NCI-H69 (cell line): ENCODE measurements at regions not wholly inside any gene's neighbourhood (a gene's known extent, or its start where the extent isn't known, plus 50 kb on each side); places are given as distances from the start of the nearest gene placed in this dataset.

Experiments
- DNase-seq: peaks from one replicate; lab custom pipeline; 2025; lab: John Stamatoyannopoulos, UW

DNA sequence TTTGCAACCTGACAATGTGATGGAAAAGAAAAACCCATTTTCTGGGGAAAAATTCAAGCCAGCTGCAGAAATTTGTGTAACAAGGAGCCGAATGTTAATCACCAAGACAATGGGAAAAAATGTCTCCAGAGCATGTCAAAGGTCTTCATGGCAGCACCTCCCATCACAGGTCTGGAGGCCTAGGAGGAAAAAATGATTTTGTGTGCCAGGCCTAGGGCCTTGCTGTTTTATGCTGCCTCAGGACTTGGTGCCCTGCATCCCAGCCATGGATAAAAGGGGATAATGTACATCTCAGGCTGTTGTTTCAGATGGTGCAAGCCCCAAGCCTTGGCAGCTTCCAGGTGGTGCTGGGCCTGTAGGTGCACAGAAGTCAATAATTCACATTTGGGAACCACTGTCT is 747.7 kb downstream of the C6orf118 start:
- no peak for DNase-seq

DNA sequence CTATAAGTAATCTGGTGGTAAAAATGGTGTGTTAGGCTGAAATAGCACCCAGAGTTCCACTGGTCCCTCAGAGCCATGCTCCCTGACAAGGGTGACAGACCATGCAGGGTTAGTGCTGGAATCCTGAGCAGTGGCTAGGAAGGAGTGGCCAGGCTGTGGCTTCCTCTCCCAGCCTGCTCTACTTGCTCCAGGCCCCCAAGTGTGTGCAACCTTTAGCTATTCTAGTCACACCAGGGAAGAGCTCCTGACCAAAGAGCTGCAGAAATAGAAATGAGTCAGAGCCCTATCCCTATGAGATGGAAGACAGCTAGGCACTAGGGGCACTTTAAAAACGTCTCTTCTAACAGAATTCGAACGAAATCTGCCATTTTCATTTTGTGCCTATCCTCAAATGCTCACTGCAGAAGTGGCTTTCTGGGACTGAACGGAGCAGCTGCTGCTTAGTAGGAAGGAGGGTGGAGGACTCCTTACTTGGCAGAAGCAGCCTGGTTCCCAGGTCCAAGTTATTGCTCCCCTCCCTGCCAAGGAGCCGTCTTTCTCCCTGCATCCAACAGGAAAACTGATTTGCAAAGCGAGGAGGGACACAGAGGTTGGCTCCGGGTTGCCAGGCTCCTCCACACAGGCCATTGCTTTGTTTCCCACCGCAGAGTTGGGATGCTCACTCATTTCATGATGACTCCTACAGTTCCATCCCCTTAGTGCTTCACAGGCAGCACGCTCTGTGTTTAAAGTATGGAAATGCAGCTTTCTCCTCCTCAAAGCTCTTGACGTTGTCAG is 754.5 kb downstream of the C6orf118 start:
- no peak for DNase-seq

DNA sequence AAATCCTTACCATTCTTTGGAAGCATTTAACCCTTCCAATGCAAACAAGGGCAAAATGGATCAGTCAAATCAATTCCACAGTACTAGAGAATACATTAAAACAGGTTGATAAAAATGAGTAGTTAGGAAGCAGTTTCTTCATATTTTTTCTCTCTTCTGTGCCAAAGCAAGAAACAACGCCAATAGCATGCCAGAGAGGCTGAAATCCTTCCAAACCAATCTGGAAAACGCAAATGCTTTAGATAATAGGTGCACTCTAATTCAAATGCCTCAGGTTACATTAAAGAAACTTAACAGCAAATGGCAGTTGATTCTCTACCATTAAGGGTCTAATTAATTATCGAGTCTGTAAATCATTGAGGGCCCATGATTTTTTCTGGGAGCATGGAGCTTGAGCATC is 755.2 kb downstream of the C6orf118 start:
- no peak for DNase-seq

DNA sequence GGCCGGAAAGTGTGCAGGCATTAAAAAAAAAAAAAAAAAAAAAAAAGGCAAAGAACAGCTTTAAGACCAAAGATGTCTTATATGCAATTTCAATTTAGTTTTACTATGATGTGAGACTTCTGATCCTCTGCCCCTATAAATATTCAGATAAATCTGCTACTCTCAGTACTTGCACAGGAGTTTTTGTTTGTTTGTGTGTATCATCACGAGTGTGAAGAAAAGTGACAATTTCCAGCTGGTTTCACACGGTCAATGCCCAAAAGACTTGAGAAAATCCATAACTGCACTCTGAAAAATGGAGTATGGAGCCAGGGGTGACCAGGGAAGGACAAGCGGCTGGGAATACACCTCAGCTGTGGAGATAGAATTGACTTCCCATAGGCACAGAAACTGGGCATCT is 757.7 kb downstream of the C6orf118 start:
- no peak for DNase-seq

DNA sequence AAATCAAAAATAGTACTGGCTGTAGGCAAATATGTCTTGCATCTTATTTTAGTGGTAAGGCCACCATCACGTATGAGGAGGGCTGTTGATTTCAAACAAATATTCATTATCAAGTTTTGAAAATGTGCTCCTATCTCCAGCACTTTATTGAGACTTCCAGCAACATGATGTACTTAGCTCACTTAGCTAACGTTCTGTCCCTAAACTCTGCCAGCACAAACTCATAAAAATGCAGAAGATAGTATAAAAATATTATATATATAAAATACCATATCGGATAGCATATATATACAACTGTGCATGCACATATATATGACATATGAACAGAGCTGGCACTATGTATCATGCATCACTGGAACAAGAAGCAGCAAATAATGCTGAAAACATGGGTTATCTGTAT is 762.3 kb downstream of the C6orf118 start:
- DNase-seq: no peak

DNA sequence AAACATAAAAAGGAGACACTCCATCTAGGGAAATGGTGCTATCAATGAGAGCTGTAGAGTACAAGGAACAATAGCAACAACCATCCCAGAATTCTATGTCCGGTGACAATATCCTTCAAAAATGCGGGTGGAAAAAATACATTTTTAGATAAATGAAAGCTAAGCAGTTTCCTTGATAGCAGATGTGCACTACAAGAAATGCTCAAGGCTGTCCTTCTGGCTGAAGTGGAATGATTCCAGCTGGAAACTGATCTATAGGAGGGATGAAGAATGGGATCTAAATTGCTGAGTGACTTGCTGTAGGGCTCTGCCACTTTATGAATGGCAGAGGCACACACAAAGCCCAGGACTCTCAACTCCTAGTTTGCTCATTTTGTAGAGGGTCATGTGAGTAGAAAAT is 763.1 kb downstream of the C6orf118 start:
- no peak for DNase-seq

DNA sequence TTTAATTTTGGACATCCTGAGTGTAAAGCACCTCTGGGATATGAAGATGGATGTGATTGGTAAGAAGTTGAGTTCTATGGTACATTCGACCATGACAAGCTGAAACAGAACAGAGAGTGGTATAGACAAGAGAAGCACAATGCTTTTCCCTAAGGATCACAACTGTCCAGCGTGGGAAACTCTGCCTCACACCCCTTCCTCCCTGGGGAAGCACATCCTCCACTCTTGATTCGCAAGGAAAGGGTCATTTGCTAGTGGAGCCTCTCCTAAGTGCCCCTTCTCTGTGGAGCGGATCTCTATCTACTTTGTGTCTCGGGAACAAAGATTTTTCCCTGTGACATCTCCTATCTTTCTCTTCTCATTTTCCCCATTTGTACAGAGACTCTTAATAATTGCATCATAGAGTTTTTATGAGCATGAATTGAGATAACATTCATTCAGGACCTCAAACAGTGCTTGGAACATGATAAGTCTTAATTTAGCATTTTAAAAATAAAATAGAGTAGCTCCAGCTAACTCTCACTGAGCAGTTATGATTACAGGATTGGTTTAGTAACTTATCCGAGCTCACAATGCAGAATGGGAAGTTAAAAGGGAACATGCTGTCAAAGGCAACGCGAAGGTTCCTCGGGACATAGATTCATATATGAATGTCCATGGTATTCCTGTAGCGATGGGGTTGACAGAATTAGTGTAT is 775.2 kb downstream of the C6orf118 start:
- no peak for DNase-seq

DNA sequence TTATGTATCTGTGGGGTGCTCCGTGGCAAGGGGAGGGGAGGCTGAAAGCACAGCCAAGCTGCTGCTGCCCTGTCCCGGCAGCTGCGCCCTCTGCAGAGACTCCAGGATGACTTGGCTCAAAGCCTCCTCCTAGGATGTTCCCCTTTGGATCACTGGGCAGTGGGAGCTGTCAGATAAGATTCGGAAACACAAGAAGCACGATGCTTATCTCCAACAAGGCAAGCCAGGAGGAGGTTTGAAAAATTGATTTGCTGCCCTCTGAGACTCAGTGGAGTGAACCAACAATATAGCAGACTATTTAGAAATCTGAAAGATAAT is 776.4 kb downstream of the C6orf118 start:
- DNase-seq: no peak

DNA sequence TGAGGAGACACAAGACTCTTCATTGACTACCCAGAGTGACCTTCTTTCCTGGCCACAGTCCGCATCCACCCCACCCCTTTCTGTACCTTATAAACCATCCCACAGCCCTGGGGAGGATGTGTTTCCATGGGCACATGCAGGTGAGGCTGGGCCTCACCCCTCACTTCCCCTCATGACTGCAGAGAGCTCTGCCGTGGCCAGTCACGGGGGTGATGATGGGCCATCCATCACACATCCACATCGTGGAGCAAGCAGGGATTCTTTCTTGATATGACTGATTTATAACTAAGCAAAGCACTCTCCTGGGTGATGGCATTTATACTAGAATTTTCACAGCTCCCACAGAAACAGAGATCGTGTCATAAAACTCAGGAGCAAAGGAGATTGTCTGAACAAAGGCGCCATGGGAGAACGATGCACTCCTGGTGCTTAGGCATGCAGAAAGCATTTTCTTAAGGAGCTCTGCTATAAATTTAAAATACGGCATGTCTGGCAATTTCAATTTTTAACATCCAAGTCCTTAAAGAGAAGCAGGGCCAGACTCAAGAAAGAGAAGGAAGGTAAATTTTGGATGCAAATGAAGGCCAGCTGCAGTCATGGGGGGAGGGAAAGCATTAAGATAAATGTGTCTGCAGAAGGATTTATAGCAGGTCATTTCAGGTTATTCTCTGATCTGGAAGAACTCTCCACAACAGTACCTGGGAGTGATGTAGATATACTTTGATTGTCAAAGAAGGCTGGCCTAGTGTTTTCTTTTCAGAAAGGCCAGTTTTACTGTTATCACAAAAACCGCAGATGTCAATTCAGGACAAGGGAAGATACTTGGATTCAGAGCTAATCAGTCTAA is 777.0 kb downstream of the C6orf118 start:
- no peak for DNase-seq

DNA sequence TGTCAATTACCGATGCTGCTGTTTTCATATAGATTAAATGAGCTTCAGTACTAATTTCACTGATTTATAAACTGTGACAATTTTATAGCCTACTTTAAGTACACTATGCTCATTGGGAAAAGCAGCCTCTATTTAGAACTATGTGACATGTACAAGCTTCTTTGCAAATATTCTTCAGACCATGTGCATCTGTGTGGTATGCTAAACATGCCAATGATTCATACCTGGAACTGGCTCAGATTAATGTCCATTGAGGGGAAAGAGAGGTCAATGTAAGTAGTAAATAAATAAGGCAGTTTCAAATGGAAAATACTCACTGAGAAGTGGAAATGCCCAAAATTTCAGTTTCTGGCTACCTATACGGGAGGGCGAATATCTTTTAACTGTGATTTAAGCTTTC is 777.7 kb downstream of the C6orf118 start:
- no peak for DNase-seq

DNA sequence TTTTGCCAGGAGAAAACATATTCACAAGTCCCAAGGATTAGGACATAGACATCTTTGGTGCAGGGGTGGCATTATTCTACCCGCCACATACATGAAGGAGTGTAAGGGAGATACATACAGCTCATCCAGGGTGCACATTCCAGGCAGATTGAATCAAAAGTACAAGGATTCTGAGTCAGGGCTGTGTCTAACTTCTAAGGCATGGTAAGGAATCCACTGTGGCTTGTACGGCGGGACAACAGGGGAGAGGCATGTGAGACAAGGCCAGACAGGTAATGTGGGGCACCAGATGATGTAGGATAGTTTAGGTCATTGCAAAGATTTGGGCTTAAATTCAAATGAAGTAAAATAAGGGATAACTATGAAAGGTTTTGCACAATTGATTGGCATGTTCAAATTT is 780.9 kb downstream of the C6orf118 start:
- DNase-seq: no peak

DNA sequence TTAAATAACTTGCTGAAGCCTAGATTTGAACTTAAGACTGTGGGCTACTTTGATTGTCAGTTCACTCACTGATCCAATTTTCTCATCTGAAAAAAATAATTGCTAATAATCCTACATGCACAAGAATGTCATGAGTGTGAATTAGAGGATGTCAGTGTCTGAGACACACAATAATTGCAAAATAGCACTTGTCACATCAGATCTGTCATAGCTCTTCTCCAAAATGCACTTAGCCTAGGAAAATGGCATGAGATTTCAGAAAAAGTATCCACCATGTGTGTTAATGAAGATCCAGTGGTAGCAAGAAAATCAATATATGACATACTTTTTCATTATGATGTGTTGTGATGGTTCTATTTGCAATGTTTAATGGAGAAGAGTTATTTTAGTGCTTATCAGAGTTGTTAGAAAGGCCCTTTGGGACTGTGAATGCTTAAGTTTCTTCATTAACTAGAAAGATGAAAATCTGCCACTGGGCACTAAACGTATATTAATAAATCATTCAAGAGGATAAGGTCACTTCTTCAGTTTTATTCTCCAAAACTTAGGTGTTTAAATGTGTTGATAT is 786.2 kb downstream of the C6orf118 start:
- no peak for DNase-seq

DNA sequence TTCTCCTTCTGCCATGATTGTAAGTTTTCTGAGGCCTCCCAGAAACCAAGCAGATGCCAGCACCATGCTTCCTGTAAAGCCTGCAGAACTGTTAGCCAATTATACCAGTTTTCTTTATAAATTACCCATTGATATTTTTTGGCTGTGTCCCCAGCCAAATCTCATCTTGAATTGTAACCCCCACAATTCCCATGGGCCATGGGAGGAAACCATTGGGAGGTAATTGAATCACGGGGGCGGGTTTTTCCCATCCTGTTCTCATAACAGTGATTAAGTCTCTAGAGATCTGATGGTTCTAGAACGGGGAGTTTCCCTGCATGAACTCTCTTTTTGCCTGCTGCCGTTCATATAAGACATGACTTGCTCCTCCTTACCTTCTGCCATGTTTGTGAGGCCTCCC is 788.5 kb downstream of the C6orf118 start:
- no peak for DNase-seq

DNA sequence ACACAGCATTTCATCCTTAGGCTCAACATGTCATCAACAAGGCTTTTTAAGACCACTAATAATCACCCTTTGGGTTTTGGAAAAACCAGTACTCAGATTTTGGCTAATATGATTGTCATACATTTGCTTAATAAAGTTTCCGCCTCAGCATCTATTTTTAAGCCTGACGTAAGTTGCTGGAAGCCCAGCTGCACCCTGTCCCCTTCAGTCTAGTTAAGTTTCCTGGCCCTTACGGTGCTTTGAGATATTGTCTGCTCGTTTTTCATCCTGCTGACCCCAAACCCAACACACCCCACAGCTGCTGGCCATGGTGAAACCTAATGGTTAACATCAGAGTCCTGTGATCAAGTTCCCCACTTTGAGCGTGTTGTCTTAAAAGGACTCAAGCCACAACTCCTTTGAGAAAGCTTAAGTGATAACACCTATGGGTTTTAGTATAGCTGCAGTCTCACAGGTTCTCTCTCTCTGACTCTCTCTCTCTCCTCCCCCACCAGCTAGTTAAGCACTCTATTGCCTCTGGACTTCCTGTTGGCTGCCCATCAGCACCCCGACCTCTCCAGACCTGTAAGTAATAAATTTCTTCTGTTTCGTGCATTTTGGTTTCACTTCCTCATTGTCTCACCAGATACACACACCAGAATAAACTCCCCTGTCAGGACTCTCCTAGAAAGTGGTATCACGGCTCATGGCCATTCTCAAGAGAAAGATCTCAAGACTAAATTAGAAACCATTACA is 802.0 kb downstream of the C6orf118 start:
- no peak for DNase-seq

DNA sequence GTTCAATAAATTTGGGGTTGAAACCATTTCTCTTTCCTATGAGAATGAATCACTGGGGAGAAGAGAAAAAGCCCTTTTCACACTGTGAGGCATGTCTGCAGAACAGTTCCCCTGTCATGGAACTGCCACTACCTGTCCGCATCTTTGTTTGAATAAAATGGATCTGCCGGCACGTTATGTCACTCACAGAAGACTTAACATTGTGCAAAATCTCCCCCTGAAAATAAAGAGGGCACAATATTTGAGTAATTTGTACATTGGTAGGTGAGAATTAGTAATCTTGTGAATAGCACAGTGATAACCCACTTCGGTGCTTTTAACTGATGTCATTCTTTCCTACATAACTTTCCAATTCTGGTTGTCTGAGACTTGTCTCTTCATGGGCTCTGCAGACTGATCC is 804.0 kb downstream of the C6orf118 start:
- no peak for DNase-seq

DNA sequence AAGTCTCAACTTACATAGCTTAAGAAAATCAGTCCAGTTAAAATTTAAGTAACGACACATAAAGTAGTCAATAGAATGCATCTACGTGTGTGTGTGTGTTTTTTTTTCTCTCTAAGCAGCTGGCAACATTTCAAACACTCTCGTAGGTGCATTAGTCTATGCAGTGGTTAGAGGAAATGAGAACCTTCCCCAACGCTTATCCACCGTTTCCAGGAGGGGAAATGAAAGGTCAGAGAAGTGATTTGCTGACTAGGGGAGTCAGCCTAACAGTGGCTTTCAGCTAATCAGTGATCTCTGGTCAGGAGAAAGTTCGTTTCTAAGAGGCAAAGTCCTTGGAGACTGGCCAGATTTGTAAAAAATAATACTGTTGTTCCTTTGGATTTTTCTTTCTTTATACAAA is 806.6 kb downstream of the C6orf118 start:
- no peak for DNase-seq

DNA sequence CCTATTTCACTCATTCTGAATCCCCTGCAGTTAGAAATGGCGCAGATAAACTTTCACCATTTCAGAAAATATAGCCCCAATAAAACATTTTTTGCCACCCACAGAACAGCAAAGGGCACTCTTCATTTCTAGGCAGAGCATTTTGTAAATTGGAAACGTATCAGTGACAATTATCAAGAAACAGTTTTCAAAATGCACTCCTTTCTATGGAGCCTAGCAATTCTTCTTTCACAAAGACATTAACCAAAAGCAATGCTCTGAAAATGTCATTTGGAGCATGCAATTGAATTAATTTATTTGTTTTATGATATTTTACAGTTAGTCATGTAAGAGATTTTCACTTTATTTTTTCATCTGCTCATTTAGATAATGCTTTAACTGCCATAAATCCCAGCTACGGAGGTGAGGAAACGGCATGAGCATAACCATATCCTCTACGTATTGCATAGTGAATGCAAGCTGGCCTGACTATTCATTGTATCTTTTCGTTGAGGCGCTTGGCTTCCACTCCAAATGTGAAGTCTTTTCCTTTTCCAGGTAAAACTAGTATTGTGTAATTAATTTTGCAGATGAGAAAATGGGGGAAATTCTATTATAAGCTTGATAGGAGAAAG is 813.4 kb downstream of the C6orf118 start:
- no peak for DNase-seq

DNA sequence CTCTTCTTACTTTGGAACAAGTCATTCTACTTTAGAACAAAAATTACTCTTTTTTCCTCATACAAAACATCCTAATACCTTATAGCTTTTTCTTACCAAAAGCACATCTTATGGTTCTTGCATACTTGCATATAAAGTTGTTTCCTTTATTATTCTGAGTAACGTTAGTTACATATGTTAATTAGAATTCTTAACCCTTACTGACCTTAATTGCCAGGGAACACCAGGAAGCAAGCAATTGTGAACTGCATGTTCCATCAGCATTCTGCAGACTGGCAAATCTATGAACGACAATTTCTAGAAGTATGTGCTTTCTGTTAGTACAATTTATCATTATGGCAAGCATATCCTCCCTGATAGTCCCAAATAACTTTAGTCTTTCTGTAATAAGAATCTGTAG is 831.0 kb downstream of the C6orf118 start:
- DNase-seq: no peak

DNA sequence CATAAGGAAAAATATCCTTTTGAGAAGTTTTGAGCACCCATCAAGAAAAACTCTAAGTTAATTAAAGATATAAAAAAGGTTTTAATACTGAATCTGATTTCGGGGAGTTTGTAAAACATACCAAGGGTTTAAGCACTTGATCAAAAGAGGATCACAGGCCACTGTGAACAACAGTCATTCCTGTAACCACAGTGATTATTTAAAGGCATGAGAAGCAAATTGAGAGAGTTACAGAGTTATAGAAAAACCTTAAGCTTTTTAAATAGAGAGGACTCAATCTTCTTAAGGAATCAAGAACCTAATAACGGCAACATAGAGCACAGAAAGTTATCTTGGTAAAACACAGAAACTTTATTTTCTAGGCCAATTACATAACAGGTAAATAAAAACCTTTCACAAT is 831.6 kb downstream of the C6orf118 start:
- no peak for DNase-seq

DNA sequence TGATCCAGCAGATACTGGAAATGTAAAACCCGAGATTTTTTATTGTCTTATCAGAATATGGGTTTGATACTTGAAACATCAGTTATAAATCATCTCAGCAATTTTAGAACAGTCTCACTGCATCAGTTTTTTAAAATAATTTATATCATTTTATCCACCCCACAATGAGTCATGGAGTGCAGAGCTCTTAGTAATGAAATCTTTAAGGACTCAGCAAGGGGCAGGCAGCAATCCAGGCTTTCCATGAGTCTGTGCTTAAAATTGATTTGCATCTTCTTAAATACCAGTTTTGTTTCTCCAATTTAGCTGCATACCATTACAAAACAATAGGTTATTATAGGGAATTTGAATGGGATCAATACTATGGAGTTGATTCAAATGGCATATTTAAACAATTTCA is 832.3 kb downstream of the C6orf118 start:
- DNase-seq: no peak

DNA sequence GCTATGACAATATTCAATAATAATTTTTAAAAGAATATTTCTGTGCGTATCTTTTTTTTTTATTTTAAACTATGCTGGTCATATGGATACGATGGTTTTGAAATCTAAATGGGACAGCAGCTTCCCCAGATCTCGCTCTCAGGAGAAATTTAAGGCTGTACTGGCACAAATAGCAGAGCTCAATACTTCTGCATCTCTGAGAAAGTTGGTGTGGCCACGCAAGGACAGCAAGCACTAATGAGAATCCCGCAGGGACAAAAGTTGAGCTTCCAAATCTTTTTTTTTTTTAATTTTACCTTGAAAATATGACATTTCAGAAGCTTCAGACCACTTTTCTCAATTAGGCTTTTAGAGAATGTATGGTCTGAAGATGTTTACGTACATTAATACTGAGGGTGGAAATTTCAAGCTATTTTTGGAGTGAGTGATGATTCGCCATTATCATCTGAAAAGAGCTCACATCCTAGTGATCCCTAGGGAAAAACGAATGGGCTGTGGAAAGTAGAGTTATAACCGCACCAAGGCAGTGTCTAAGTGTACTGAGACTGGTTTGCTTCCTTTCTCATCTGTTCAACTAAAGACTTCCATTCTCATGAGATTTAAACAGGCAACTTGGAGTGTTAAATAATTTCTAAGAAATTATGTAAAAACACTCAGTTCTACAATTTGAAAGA is 840.0 kb downstream of the C6orf118 start:
- DNase-seq: no peak
